LNCAP (cell line): ENCODE measurements at regions not wholly inside any gene's neighbourhood (a gene's known extent, or its start where the extent isn't known, plus 50 kb on each side); places are given as distances from the start of the nearest gene placed in this dataset.

Source experiments
- CTCF ChIP-seq: fragments of 450-650 bp; IDR thresholded peaks from 2 replicates; pipeline ENCODE4 v1.5.1; 2017; ENCODE audit warnings: mild to moderate bottlenecking

- TF ChIP-seq CTCF: no peak
Observed at GRCh38 chr9:81118416-81118815, 570.9 kb downstream of the TLE1 start.

GRCh38 chr9:81116340-81117137, 572.8 kb downstream of the TLE1 start:
- no peak for TF ChIP-seq CTCF

GRCh38 chr9:81113453-81114124, 575.8 kb downstream of the TLE1 start:
- no peak for TF ChIP-seq CTCF

GRCh38 chr9:81112627-81113452, 576.5 kb downstream of the TLE1 start:
- TF ChIP-seq CTCF: no peak

- no peak for TF ChIP-seq CTCF
Observed at GRCh38 chr9:81108821-81109220, 580.5 kb downstream of the TLE1 start.

GRCh38 chr9:81108391-81108790, 581.0 kb downstream of the TLE1 start:
- TF ChIP-seq CTCF: no peak

- peak; percentile 51 for TF ChIP-seq CTCF
Observed at GRCh38 chr9:81103597-81104471, 585.5 kb downstream of the TLE1 start.
